ENCODE measurements at regions not wholly inside any gene's neighbourhood (a gene's known extent, or its start where the extent isn't known, plus 50 kb on each side); places are given as distances from the start of the nearest gene placed in this dataset.

DNA sequence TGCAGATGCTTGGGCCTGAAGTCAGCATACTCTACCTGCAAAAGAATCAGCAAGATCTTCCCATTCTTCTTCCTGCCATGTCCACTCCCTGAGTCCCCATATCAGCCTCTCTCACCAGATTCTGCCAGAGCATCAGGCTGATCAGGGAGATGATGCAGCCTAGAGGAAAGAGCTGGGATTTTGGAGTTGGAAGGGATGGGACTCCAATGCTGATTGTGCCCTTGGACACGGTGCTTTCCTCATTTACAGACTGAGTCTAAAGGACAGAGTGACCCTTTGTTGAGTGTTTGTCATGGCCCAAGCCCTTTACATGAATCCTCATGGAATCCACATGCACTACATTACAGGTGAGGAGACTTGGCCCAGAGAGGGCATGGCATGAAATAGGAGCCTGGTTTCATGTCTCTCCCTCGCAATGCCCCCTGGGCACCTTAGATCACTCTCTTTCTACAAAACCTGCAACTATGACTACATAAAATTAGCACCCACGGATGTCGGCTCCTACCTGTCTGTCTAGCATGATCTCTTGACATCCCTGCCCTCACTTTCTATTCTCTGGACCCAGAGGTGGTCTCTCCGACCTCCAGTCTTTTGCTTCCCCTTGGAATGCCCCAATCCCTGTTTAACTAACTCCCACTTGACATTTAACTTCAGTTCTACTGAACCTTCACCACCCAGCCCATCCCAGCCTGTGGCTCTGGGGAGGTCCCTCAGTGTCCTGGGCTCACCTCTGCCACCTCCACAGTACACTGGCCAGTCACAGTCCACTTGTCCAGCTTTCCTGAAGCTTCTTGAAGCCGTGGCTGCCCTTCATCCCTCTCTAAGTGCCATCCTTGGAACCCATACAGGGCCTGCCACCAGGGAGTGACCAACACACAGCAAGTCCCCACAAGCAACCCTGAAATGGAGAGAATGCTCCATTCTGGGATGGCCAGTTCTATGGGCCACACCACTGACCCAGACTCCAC lies 173.5 kb downstream of the ABHD5 start:
- TF ChIP-seq, protein P1, sequence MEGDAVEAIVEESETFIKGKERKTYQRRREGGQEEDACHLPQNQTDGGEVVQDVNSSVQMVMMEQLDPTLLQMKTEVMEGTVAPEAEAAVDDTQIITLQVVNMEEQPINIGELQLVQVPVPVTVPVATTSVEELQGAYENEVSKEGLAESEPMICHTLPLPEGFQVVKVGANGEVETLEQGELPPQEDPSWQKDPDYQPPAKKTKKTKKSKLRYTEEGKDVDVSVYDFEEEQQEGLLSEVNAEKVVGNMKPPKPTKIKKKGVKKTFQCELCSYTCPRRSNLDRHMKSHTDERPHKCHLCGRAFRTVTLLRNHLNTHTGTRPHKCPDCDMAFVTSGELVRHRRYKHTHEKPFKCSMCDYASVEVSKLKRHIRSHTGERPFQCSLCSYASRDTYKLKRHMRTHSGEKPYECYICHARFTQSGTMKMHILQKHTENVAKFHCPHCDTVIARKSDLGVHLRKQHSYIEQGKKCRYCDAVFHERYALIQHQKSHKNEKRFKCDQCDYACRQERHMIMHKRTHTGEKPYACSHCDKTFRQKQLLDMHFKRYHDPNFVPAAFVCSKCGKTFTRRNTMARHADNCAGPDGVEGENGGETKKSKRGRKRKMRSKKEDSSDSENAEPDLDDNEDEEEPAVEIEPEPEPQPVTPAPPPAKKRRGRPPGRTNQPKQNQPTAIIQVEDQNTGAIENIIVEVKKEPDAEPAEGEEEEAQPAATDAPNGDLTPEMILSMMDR (IDR thresholded peaks at IDR 0.05; ENCODE audit: insufficient read depth, low read depth, low read length, missing control alignments): no peak

DNA sequence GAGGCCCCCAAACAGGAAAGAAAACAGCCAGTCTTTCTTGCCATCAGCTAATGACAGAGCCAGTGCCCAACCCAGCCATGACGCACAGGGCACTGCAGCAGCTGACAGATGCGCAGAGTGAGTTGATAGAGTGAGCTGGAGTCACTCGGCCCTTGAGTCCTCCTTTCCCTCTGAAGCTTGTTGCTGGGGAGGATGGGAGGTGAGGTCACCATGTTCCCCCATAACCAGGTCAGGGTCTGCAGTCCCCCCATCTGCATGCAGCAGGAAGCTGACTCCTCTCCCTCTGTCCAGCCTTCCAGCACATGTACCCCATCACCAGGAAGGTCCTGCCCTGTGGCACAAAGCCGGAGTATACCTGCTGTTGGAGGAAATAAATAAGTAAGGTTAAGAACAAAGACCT lies 174.6 kb downstream of the ABHD5 start:
- H3K4me3 ChIP-seq (ENCODE audit: low read depth, low read length): no peak overlapping the region
- TF ChIP-seq, protein P1 (IDR thresholded peaks at IDR 0.05; ENCODE audit: insufficient read depth, low read depth, low read length, missing control alignments): no peak
- DNase-seq (ENCODE audit: low read depth): no peak

More for the DNA sequence above, 173.5 kb downstream of the ABHD5 start:
- no peak overlapping the region for H3K4me3 ChIP-seq (ENCODE audit: low read depth, low read length)
- no peak for DNase-seq (ENCODE audit: low read depth)

DNA sequence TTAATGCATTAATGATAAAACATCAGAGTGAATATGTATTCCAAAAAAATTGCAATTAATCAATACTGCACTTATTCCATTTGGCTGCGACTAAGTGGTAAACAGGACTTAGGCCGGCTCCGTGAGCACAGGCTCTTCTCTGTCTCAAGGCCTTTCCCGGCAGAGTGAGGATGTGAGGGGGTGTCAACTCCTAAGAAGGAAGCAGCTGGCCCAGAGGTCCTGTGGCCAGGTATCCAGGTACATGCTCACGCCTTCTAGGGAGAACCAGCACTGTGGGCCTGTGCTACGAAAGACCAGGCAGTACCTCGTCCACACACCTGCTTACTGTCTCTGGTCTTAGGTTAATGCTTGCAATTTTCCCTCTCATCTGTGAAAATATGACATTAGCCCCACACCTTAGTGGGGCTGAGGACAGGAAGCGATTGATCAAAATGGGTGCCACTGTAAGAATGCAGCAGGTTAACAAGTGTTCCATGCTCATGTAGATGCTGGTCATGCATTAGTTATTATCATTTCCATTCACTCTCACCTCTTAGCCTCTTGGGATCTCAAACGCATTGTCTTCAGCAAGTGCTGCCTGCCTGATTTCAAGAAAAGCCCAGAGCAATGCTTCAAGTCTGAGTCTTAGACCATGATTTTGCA lies 175.3 kb downstream of the ABHD5 start:
- TF ChIP-seq, protein P1 (IDR thresholded peaks at IDR 0.05; ENCODE audit: insufficient read depth, low read depth, low read length, missing control alignments): no peak
- no peak for DNase-seq (ENCODE audit: low read depth)
- H3K4me3 ChIP-seq (ENCODE audit: low read depth, low read length): no peak overlapping the region

DNA sequence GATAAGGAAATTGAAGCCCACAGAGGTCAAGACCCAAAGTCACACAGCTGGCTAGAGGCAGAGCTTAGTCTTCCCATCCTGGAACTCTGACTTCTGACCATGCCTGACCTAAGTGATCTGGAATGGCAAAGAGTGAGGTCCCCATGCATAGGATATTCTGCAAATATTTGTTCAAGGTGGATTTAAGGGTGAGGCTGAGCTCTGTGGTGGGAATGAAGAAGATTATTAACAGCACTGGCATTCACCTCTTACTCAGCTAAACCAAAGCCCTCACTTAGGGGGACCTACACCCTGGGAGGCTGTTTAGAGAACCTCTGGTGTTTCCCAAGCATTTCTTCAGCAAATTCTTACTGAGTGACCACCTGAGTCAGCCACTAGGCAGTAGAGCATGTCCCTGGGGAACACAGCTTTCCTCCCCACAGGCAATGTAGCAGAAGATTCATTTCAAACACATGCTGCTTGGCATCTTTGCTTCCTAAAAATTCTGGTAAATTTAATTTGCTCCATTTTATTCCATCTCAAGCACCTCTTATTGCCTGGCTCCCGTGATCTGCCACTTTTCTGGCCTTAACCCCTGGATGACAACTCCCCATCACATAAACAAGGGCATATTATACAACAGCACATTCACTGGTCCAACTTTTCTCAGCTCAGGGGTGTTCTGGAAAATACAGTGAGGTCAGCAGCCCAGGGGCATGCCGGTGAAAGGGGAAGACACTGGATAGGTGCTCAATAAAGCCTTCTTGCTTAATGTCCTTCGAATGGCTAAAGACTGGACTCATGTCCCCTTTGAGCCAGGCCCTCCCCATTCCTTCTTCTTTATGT lies 176.0 kb downstream of the ABHD5 start:
- TF ChIP-seq, protein P1 (IDR thresholded peaks at IDR 0.05; ENCODE audit: insufficient read depth, low read depth, low read length, missing control alignments): no peak
- no peak overlapping the region for H3K4me3 ChIP-seq (ENCODE audit: low read depth, low read length)
- DNase-seq (ENCODE audit: low read depth): no peak

DNA sequence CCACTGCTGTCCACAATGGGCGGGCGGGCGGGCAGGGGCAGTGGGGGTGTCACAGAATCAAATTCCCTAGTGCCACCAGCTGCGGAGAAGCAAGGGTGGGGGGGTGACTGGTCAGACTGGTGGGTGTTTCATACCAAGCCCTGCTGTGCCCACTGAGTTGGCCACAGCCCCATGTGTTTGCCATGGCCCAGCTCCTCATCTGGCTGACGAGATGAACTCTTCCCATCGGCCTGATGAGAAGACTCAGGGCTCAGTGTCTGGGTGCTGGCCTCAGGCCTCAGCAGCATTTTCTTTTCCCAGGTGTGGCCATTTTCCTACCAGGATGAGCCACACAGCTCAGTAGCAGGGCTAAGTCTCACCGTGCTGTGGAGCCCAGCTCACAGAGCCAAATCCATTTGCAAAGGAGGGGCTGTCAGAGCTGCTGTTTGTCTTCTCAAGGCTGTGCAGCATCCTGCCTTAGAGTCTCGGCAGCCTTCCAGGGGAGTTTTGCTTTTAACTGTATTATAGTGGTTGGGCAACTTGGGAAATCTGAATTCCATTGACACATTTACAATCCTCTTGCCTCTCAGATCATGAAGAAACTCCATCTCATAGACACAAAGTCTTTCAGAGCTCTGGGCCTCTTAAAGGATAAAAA lies 176.8 kb downstream of the ABHD5 start:
- no peak for DNase-seq (ENCODE audit: low read depth)
- TF ChIP-seq, protein P1 (IDR thresholded peaks at IDR 0.05; ENCODE audit: insufficient read depth, low read depth, low read length, missing control alignments): no peak
- H3K4me3 ChIP-seq (ENCODE audit: low read depth, low read length): no peak overlapping the region

DNA sequence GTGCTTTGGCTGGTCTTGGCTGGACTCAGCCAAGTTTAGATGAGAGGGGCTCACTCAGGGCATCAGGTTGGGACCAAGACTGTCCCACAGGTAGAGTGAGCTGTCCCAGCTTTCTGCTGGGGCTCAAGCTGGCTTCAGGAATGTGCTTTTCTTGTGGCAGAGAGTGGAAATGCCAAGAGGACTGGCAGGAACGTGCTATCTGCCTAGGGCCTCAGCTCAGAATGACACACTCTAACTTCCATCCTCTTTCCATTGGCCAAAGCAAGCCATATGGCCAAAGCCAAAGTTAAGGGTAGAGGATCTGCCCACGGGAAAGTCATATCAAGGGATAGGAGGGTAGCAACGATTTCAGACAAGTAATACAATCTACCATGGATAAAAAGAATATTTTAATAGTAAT lies 178.8 kb downstream of the ABHD5 start:
- no peak for DNase-seq (ENCODE audit: low read depth)
- TF ChIP-seq, protein P1 (IDR thresholded peaks at IDR 0.05; ENCODE audit: insufficient read depth, low read depth, low read length, missing control alignments): no peak
- no peak overlapping the region for H3K4me3 ChIP-seq (ENCODE audit: low read depth, low read length)
